Keratinocyte (primary cell): ENCODE measurements at regions not wholly inside any gene's neighbourhood (a gene's known extent, or its start where the extent isn't known, plus 50 kb on each side); places are given as distances from the start of the nearest gene placed in this dataset.

Experiments
- DNase-seq: peaks from one replicate; pipeline ENCODE4 v3.0.0-alpha.2; 2011; ENCODE audit warnings: low read depth, missing footprints, low spot score
- FAIRE-seq: peaks from 2 replicates; lab custom pipeline; 2011; peaks lifted over from hg19 to GRCh38; lab: Jason Lieb, UNC
- H2AFZ ChIP-seq: 2 replicates; pipeline ENCODE4 v1.6.0; 2012; ENCODE audit warnings: low read length, control low read depth, inconsistent platforms; ENCODE audit not compliant: control insufficient read depth
- H3K27ac ChIP-seq: 2 replicates; pipeline ENCODE4 v1.5.1; 2011; ENCODE audit warnings: low read length; ENCODE audit not compliant: control insufficient read depth, insufficient read depth
- H3K27me3 ChIP-seq: 3 replicates; pipeline ENCODE4 v1.6.0; 2011; ENCODE audit warnings: low read length; ENCODE audit not compliant: control insufficient read depth, insufficient read depth; ENCODE audit errors: extremely low read depth
- H3K36me3 ChIP-seq, 2 experiments: 2 replicates in 1 of 2; 3 replicates in 1 of 2; pipeline ENCODE4 v1.5.1; 2011; ENCODE audit warnings: low read length in 2 of 2, mild to moderate bottlenecking in 1 of 2; ENCODE audit not compliant: control insufficient read depth in 2 of 2, insufficient read depth in 2 of 2; ENCODE audit errors: extremely low read depth in 1 of 2
- H3K4me1 ChIP-seq: 3 replicates; pipeline ENCODE4 v1.5.1; 2011; ENCODE audit warnings: low read length; ENCODE audit not compliant: control insufficient read depth, insufficient read depth; ENCODE audit errors: extremely low read depth
- H3K4me2 ChIP-seq: 3 replicates; pipeline ENCODE4 v1.6.0; 2011; ENCODE audit warnings: low read depth, low read length; ENCODE audit not compliant: control insufficient read depth, insufficient read depth; ENCODE audit errors: extremely low read depth
- H3K4me3 ChIP-seq, 3 experiments: fragments of 200-600 bp in 1 of 3; sonication (generic) in 1 of 3; 2 replicates in 2 of 3; 3 replicates in 1 of 3; pipeline ENCODE4 v1.5.1; 2011 to 2016; ENCODE audit warnings: low read length in 3 of 3, mild to moderate bottlenecking in 3 of 3, control low read depth in 2 of 3, inconsistent platforms in 1 of 3, low read depth in 1 of 3, mixed read lengths in 1 of 3, mixed run types in 1 of 3, moderate library complexity in 1 of 3; ENCODE audit not compliant: control insufficient read depth in 2 of 3, insufficient read depth in 2 of 3; ENCODE audit errors: extremely low read depth in 1 of 3
- H3K79me2 ChIP-seq: 2 replicates; pipeline ENCODE4 v1.6.0; 2012; ENCODE audit warnings: low read length; ENCODE audit not compliant: control insufficient read depth, insufficient read depth
- H3K9ac ChIP-seq: 3 replicates; pipeline ENCODE4 v1.6.0; 2011; ENCODE audit warnings: low read length; ENCODE audit not compliant: control insufficient read depth, insufficient read depth; ENCODE audit errors: extremely low read depth
- H3K9me1 ChIP-seq: 3 replicates; pipeline ENCODE4 v1.6.0; 2011; ENCODE audit warnings: low read length; ENCODE audit not compliant: control insufficient read depth, insufficient read depth; ENCODE audit errors: extremely low read depth
- H3K9me3 ChIP-seq: 2 replicates; pipeline ENCODE4 v1.5.1; 2012; ENCODE audit warnings: low read depth, low read length; ENCODE audit not compliant: control insufficient read depth
- H4K20me1 ChIP-seq: 3 replicates; pipeline ENCODE4 v1.6.0; 2011; ENCODE audit warnings: low read length; ENCODE audit not compliant: control insufficient read depth, insufficient read depth; ENCODE audit errors: extremely low read depth
- CTCF ChIP-seq, 3 experiments: IDR thresholded peaks in 1 of 3; conservative IDR thresholded peaks in 1 of 3; optimal IDR thresholded peaks in 1 of 3; 2 replicates in 2 of 3; 3 replicates in 1 of 3; pipeline versions ENCODE3 to v1.5.1; 2011; ENCODE audit warnings: low read length in 3 of 3, mild to moderate bottlenecking in 3 of 3, moderate library complexity in 2 of 3, control low read depth in 1 of 3, inconsistent platforms in 1 of 3; ENCODE audit not compliant: insufficient read depth in 2 of 3; ENCODE audit errors: extremely low read depth in 1 of 3
- EZH2 ChIP-seq: IDR thresholded peaks from one replicate; pipeline ENCODE4 v1.6.1; 2012; ENCODE audit warnings: inconsistent platforms, mild to moderate bottlenecking, low read length, moderate library complexity
- dilution Hi-C: fragments of 300-500 bp; cut with MboI; formaldehyde crosslinking; loops from one replicate; pipeline ENCODE4 v1.7.0; 2020; ENCODE audit warnings: low sequenced_read_pairs; ENCODE audit not compliant: extremely low pct_ligation_motif_present

GRCh38 chr20:40561187-40561586 is 127.8 kb downstream of the MAFB start:
- no peak for TF ChIP-seq EZH2
- no peak for TF ChIP-seq CTCF (optimal IDR thresholded peaks at IDR 0.05 in 1 of 3, IDR thresholded peaks at IDR 0.05 in 1 of 3, conservative IDR thresholded peaks at IDR 0.05 in 1 of 3; ENCODE audit: extremely low read depth in 1 of 3, insufficient read depth in 2 of 3, low read length in 3 of 3)
- no peaks in the 10 kb centered on the region for H3K36me3 ChIP-seq
- dilution Hi-C loops, result no loop called here
- no peaks in the 10 kb centered on the region for H3K79me2 ChIP-seq
- H3K27me3 ChIP-seq, result no peaks in the 10 kb centered on the region
- no peak for FAIRE-seq
- no peak overlapping the region for H2AFZ ChIP-seq
- no peak overlapping the region for H3K4me3 ChIP-seq
- no peak overlapping the region for H3K4me2 ChIP-seq
- H3K27ac ChIP-seq, result no peak overlapping the region
- H3K4me1 ChIP-seq, result peaks cover 39% of the 10 kb centered on the region
- DNase-seq, result no peak
- no peaks in the 10 kb centered on the region for H4K20me1 ChIP-seq
- H3K9ac ChIP-seq, result no peak overlapping the region
- H3K9me3 ChIP-seq, result no peaks in the 10 kb centered on the region
- H3K9me1 ChIP-seq, result no peaks in the 10 kb centered on the region

- H3K9me3 ChIP-seq, result no peaks in the 10 kb centered on the region
- no peak overlapping the region for H3K27ac ChIP-seq
- no peaks in the 10 kb centered on the region for H4K20me1 ChIP-seq
- dilution Hi-C loops, result no loop called here
- TF ChIP-seq EZH2, result no peak
- no peak for TF ChIP-seq CTCF (optimal IDR thresholded peaks at IDR 0.05 in 1 of 3, IDR thresholded peaks at IDR 0.05 in 1 of 3, conservative IDR thresholded peaks at IDR 0.05 in 1 of 3; ENCODE audit: extremely low read depth in 1 of 3, insufficient read depth in 2 of 3, low read length in 3 of 3)
- no peaks in the 10 kb centered on the region for H3K27me3 ChIP-seq
- H3K79me2 ChIP-seq, result no peaks in the 10 kb centered on the region
- FAIRE-seq (no peak), DNase-seq (no peak)
- no peaks in the 10 kb centered on the region for H3K9me1 ChIP-seq
- H3K9ac ChIP-seq, result no peak overlapping the region
- no peak overlapping the region for H2AFZ ChIP-seq
- no peak overlapping the region for H3K4me2 ChIP-seq
- H3K36me3 ChIP-seq, result no peaks in the 10 kb centered on the region
- no peak overlapping the region for H3K4me3 ChIP-seq
- peaks cover 16% of the 10 kb centered on the region for H3K4me1 ChIP-seq
Measured at GRCh38 chr20:40558212-40558611, 130.8 kb downstream of the MAFB start.
